ENCODE measurements at regions not wholly inside any gene's neighbourhood (a gene's known extent, or its start where the extent isn't known, plus 50 kb on each side); places are given as distances from the start of the nearest gene placed in this dataset.

GRCh38 chr3:30352410-30353318 lies 253.7 kb upstream of the TGFBR2 start:
- Mint-ChIP-seq H3K4me3 (no peak overlapping the region), H3K9me3 (no peaks in the 10 kb centered on the region), H3K4me1 (peaks cover 22% of the 10 kb centered on the region), H3K27me3 (ENCODE audit: insufficient read depth) (no peaks in the 10 kb centered on the region), H3K27ac (no peak overlapping the region), H3K36me3 (ENCODE audit: low read depth) (no peaks in the 10 kb centered on the region)
- H3K27ac ChIP-seq (ENCODE audit: low read depth, low read length), result no peak overlapping the region
- no peaks in the 10 kb centered on the region for H3K36me3 ChIP-seq (ENCODE audit: control insufficient read depth, insufficient read depth, low read length)
- peaks cover 7% of the 10 kb centered on the region for H3K4me1 ChIP-seq (ENCODE audit: control insufficient read depth, insufficient read depth, low read length)
- H3K9ac ChIP-seq (ENCODE audit: extremely low read depth, low read length, poor library complexity, severe bottlenecking), result no peak overlapping the region
- TF ChIP-seq CTCF (conservative IDR thresholded peaks at IDR 0.05), result no peak
- no peak overlapping the region for H3K4me3 ChIP-seq (ENCODE audit: low read length)
- DNase-seq, result no peak
- no peaks in the 10 kb centered on the region for H3K27me3 ChIP-seq (ENCODE audit: control insufficient read depth, insufficient read depth, low read length, poor library complexity, severe bottlenecking)
- H3K9me3 ChIP-seq (ENCODE audit: control insufficient read depth, low read length), result no peaks in the 10 kb centered on the region
- WGBS, 2 experiments (ENCODE audit: insufficient coverage in 1 of 2, insufficient read length in 1 of 2), result 94% methylated on average over 1 of the region's 1 CpG; no CpG with 5 or more reads in 1 of the 2 experiments

- H3K27ac Mint-ChIP-seq, result no peak overlapping the region
- no peaks in the 10 kb centered on the region for H3K36me3 Mint-ChIP-seq (ENCODE audit: low read depth)
- 100% methylated on average over 1 of the region's 1 CpG; no CpG with 5 or more reads in 1 of the 2 experiments for WGBS, 2 experiments (ENCODE audit: insufficient coverage in 1 of 2, insufficient read length in 1 of 2)
- no peak overlapping the region for H3K4me3 ChIP-seq (ENCODE audit: low read length)
- no peaks in the 10 kb centered on the region for H3K9me3 ChIP-seq (ENCODE audit: control insufficient read depth, low read length)
- no peak overlapping the region for H3K9ac ChIP-seq (ENCODE audit: extremely low read depth, low read length, poor library complexity, severe bottlenecking)
- H3K27ac ChIP-seq (ENCODE audit: low read depth, low read length), result no peak overlapping the region
- no peak overlapping the region for H3K4me3 Mint-ChIP-seq
- H3K9me3 Mint-ChIP-seq, result no peaks in the 10 kb centered on the region
- H3K4me1 ChIP-seq (ENCODE audit: control insufficient read depth, insufficient read depth, low read length), result peaks cover 7% of the 10 kb centered on the region
- peaks cover 11% of the 10 kb centered on the region for H3K4me1 Mint-ChIP-seq
- no peaks in the 10 kb centered on the region for H3K27me3 Mint-ChIP-seq (ENCODE audit: insufficient read depth)
- no peak for DNase-seq
- no peaks in the 10 kb centered on the region for H3K27me3 ChIP-seq (ENCODE audit: control insufficient read depth, insufficient read depth, low read length, poor library complexity, severe bottlenecking)
- H3K36me3 ChIP-seq (ENCODE audit: control insufficient read depth, insufficient read depth, low read length), result no peaks in the 10 kb centered on the region
- TF ChIP-seq CTCF (conservative IDR thresholded peaks at IDR 0.05), result no peak
Measured at GRCh38 chr3:30353711-30354467, 252.5 kb upstream of the TGFBR2 start.

GRCh38 chr3:30354513-30354912 lies 251.9 kb upstream of the TGFBR2 start:
- H3K4me1 ChIP-seq (ENCODE audit: control insufficient read depth, insufficient read depth, low read length), result peaks cover 5% of the 10 kb centered on the region
- H3K4me3 ChIP-seq (ENCODE audit: low read length), result no peak overlapping the region
- Mint-ChIP-seq H3K27ac (no peak overlapping the region), H3K4me1 (peaks cover 5% of the 10 kb centered on the region), H3K27me3 (ENCODE audit: insufficient read depth) (no peaks in the 10 kb centered on the region), H3K36me3 (ENCODE audit: low read depth) (no peaks in the 10 kb centered on the region), H3K9me3 (no peaks in the 10 kb centered on the region), H3K4me3 (no peak overlapping the region)
- no peak overlapping the region for H3K9ac ChIP-seq (ENCODE audit: extremely low read depth, low read length, poor library complexity, severe bottlenecking)
- TF ChIP-seq CTCF (conservative IDR thresholded peaks at IDR 0.05), result no peak
- 94 to 100% methylated on average over 1 of the region's 1 CpG for WGBS, 2 experiments (ENCODE audit: insufficient coverage in 1 of 2, insufficient read length in 1 of 2)
- H3K27ac ChIP-seq (ENCODE audit: low read depth, low read length), result no peak overlapping the region
- no peaks in the 10 kb centered on the region for H3K9me3 ChIP-seq (ENCODE audit: control insufficient read depth, low read length)
- no peaks in the 10 kb centered on the region for H3K36me3 ChIP-seq (ENCODE audit: control insufficient read depth, insufficient read depth, low read length)
- no peaks in the 10 kb centered on the region for H3K27me3 ChIP-seq (ENCODE audit: control insufficient read depth, insufficient read depth, low read length, poor library complexity, severe bottlenecking)
- no peak for DNase-seq

Data from endodermal cell (in vitro differentiated cells).